ENCODE measurements at regions not wholly inside any gene's neighbourhood (a gene's known extent, or its start where the extent isn't known, plus 50 kb on each side); places are given as distances from the start of the nearest gene placed in this dataset.

GRCh38 chr16:64809876-64810629 lies 311.8 kb downstream of the CDH11 start:
- Mint-ChIP-seq H3K27ac (no peak overlapping the region), H3K4me1 (no peaks in the 10 kb centered on the region), H3K36me3 (peaks cover 0 to 2% (median 0%) of the 10 kb centered on the region in 3 donors), H3K27me3 (no peaks in the 10 kb centered on the region), H3K9me3 (peaks cover 10 to 39% (median 12%) of the 10 kb centered on the region in 5 donors), H3K4me3 (no peak overlapping the region)
- Histone ChIP-seq H3K27ac (ENCODE audit: low read depth, low read length) (no peak overlapping the region), H3K36me3 (ENCODE audit: insufficient read depth, low read length) (no peaks in the 10 kb centered on the region), H3K4me1 (ENCODE audit: insufficient read depth, low read length) (no peaks in the 10 kb centered on the region), H3K27me3 (ENCODE audit: insufficient read depth, low read length, poor library complexity, severe bottlenecking) (no peaks in the 10 kb centered on the region), H3K9me3 (ENCODE audit: low read length) (no peaks in the 10 kb centered on the region), H3K4me3 (ENCODE audit: low read length) (no peak overlapping the region)
- ChIA-PET POLR2A (no interaction called here), CTCF (no interaction called here)
- no peak for DNase-seq

DNA sequence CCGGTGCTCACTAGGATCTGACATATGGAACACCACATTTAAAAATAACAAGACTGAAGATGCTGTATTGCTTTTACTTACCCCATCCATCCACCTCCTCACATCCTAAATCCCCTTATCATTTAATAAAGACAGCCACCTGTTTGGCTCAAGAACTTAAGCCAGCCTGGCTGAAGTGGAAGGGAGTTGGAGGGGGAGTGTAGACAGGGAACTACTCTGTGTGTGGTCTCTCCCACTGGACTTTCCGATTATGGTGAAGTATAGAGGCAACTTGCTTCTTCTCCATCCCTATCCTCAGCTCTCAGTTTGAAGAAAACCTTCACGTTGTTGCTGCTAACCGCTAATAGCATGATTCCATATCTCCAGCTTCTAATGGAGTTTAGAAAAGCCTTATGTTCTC lies 313.4 kb downstream of the CDH11 start:
- CTCF ChIA-PET = no interaction called here
- POLR2A ChIA-PET = no interaction called here
- H3K27ac Mint-ChIP-seq = no peak overlapping the region

GRCh38 chr16:64791756-64792155 lies 330.1 kb downstream of the CDH11 start:
- Mint-ChIP-seq H3K4me3 (no peak overlapping the region), H3K27ac (no peak overlapping the region), H3K27me3 (no peaks in the 10 kb centered on the region), H3K9me3 (peaks cover 5 to 25% (median 15%) of the 10 kb centered on the region in 5 donors), H3K36me3 (no peaks in the 10 kb centered on the region), H3K4me1 (no peaks in the 10 kb centered on the region)
- Histone ChIP-seq H3K4me3 (ENCODE audit: low read length) (no peak overlapping the region), H3K27me3 (ENCODE audit: insufficient read depth, low read length, poor library complexity, severe bottlenecking) (no peaks in the 10 kb centered on the region), H3K4me1 (ENCODE audit: insufficient read depth, low read length) (no peaks in the 10 kb centered on the region), H3K9me3 (ENCODE audit: low read length) (no peaks in the 10 kb centered on the region), H3K36me3 (ENCODE audit: insufficient read depth, low read length) (no peaks in the 10 kb centered on the region), H3K27ac (ENCODE audit: low read depth, low read length) (no peak overlapping the region)
- POLR2A ChIA-PET = no interaction called here
- CTCF ChIA-PET = no interaction called here
- no peak for DNase-seq

More for the DNA sequence above, 313.4 kb downstream of the CDH11 start:
- Mint-ChIP-seq H3K27me3 (peaks cover 0 to 2% of the 10 kb centered on the region in 2 donors), H3K4me1 (no peaks in the 10 kb centered on the region), H3K9me3 (peaks cover 12 to 46% (median 14%) of the 10 kb centered on the region in 5 donors), H3K36me3 (peaks cover 0 to 2% (median 0%) of the 10 kb centered on the region in 3 donors), H3K4me3 (no peak overlapping the region)
- no peak overlapping the region for H3K27ac ChIP-seq (ENCODE audit: low read depth, low read length)
- no peak overlapping the region for H3K4me3 ChIP-seq (ENCODE audit: low read length)
- no peaks in the 10 kb centered on the region for H3K4me1 ChIP-seq (ENCODE audit: insufficient read depth, low read length)
- no peak for DNase-seq
- H3K27me3 ChIP-seq (ENCODE audit: insufficient read depth, low read length, poor library complexity, severe bottlenecking) = no peaks in the 10 kb centered on the region
- no peaks in the 10 kb centered on the region for H3K36me3 ChIP-seq (ENCODE audit: insufficient read depth, low read length)
- H3K9me3 ChIP-seq (ENCODE audit: low read length) = no peaks in the 10 kb centered on the region

GRCh38 chr16:64784635-64785034 lies 337.2 kb downstream of the CDH11 start:
- H3K36me3 Mint-ChIP-seq = no peaks in the 10 kb centered on the region
- no peaks in the 10 kb centered on the region for H3K36me3 ChIP-seq (ENCODE audit: insufficient read depth, low read length)
- H3K4me1 ChIP-seq (ENCODE audit: insufficient read depth, low read length) = no peaks in the 10 kb centered on the region
- ChIA-PET CTCF (no interaction called here), POLR2A (no interaction called here)
- no peak overlapping the region for H3K27ac ChIP-seq (ENCODE audit: low read depth, low read length)
- H3K27ac Mint-ChIP-seq = no peak overlapping the region
- no peaks in the 10 kb centered on the region for H3K27me3 ChIP-seq (ENCODE audit: insufficient read depth, low read length, poor library complexity, severe bottlenecking)
- H3K4me3 ChIP-seq (ENCODE audit: low read length) = no peak overlapping the region
- no peak for DNase-seq
- no peaks in the 10 kb centered on the region for H3K4me1 Mint-ChIP-seq
- no peaks in the 10 kb centered on the region for H3K27me3 Mint-ChIP-seq
- H3K9me3 Mint-ChIP-seq = peaks cover 7 to 32% (median 16%) of the 10 kb centered on the region in 5 donors
- H3K4me3 Mint-ChIP-seq = no peak overlapping the region
- no peaks in the 10 kb centered on the region for H3K9me3 ChIP-seq (ENCODE audit: low read length)

- Mint-ChIP-seq H3K9me3 (peaks cover 6 to 45% (median 15%) of the 10 kb centered on the region in 5 donors), H3K27me3 (no peaks in the 10 kb centered on the region), H3K4me1 (no peaks in the 10 kb centered on the region), H3K4me3 (no peak overlapping the region), H3K27ac (no peak overlapping the region), H3K36me3 (no peaks in the 10 kb centered on the region)
- Histone ChIP-seq H3K9me3 (ENCODE audit: low read length) (no peaks in the 10 kb centered on the region), H3K36me3 (ENCODE audit: insufficient read depth, low read length) (no peaks in the 10 kb centered on the region), H3K27me3 (ENCODE audit: insufficient read depth, low read length, poor library complexity, severe bottlenecking) (no peaks in the 10 kb centered on the region), H3K4me3 (ENCODE audit: low read length) (no peak overlapping the region), H3K4me1 (ENCODE audit: insufficient read depth, low read length) (no peaks in the 10 kb centered on the region), H3K27ac (ENCODE audit: low read depth, low read length) (no peak overlapping the region)
- CTCF ChIA-PET = no interaction called here
- no peak for DNase-seq
- POLR2A ChIA-PET = no interaction called here
Observed at GRCh38 chr16:64782484-64782883, 339.4 kb downstream of the CDH11 start.

- Histone ChIP-seq H3K27me3 (ENCODE audit: insufficient read depth, low read length, poor library complexity, severe bottlenecking) (no peaks in the 10 kb centered on the region), H3K4me3 (ENCODE audit: low read length) (no peak overlapping the region), H3K27ac (ENCODE audit: low read depth, low read length) (no peak overlapping the region), H3K36me3 (ENCODE audit: insufficient read depth, low read length) (no peaks in the 10 kb centered on the region), H3K9me3 (ENCODE audit: low read length) (no peaks in the 10 kb centered on the region), H3K4me1 (ENCODE audit: insufficient read depth, low read length) (no peaks in the 10 kb centered on the region)
- ChIA-PET POLR2A (no interaction called here), CTCF (no interaction called here)
- H3K36me3 Mint-ChIP-seq = no peaks in the 10 kb centered on the region
- no peak overlapping the region for H3K4me3 Mint-ChIP-seq
- H3K9me3 Mint-ChIP-seq = peaks cover 3 to 46% (median 17%) of the 10 kb centered on the region in 5 donors
- no peak for DNase-seq
- no peak overlapping the region for H3K27ac Mint-ChIP-seq
- no peaks in the 10 kb centered on the region for H3K4me1 Mint-ChIP-seq
- H3K27me3 Mint-ChIP-seq = no peaks in the 10 kb centered on the region
Observed at GRCh38 chr16:64780445-64780844, 341.4 kb downstream of the CDH11 start.

GRCh38 chr16:64778777-64779176 lies 343.1 kb downstream of the CDH11 start:
- H3K27ac Mint-ChIP-seq = no peak overlapping the region
- Histone ChIP-seq H3K27me3 (ENCODE audit: insufficient read depth, low read length, poor library complexity, severe bottlenecking) (no peaks in the 10 kb centered on the region), H3K36me3 (ENCODE audit: insufficient read depth, low read length) (no peaks in the 10 kb centered on the region), H3K4me1 (ENCODE audit: insufficient read depth, low read length) (no peaks in the 10 kb centered on the region), H3K27ac (ENCODE audit: low read depth, low read length) (no peak overlapping the region), H3K9me3 (ENCODE audit: low read length) (no peaks in the 10 kb centered on the region), H3K4me3 (ENCODE audit: low read length) (no peak overlapping the region)
- no peaks in the 10 kb centered on the region for H3K27me3 Mint-ChIP-seq
- no peak overlapping the region for H3K4me3 Mint-ChIP-seq
- DNase-seq = no peak
- CTCF ChIA-PET = no interaction called here
- POLR2A ChIA-PET = no interaction called here
- no peaks in the 10 kb centered on the region for H3K36me3 Mint-ChIP-seq
- peaks cover 5 to 46% (median 17%) of the 10 kb centered on the region in 5 donors for H3K9me3 Mint-ChIP-seq
- H3K4me1 Mint-ChIP-seq = no peaks in the 10 kb centered on the region

- Histone ChIP-seq H3K4me3 (ENCODE audit: low read length) (no peak overlapping the region), H3K4me1 (ENCODE audit: insufficient read depth, low read length) (no peaks in the 10 kb centered on the region), H3K27me3 (ENCODE audit: insufficient read depth, low read length, poor library complexity, severe bottlenecking) (no peaks in the 10 kb centered on the region), H3K27ac (ENCODE audit: low read depth, low read length) (no peak overlapping the region), H3K9me3 (ENCODE audit: low read length) (no peaks in the 10 kb centered on the region), H3K36me3 (ENCODE audit: insufficient read depth, low read length) (no peaks in the 10 kb centered on the region)
- peaks cover 2 to 19% (median 11%) of the 10 kb centered on the region in 5 donors for H3K9me3 Mint-ChIP-seq
- no peak overlapping the region for H3K27ac Mint-ChIP-seq
- no peaks in the 10 kb centered on the region for H3K36me3 Mint-ChIP-seq
- DNase-seq = no peak
- H3K4me1 Mint-ChIP-seq = no peaks in the 10 kb centered on the region
- CTCF ChIA-PET = no interaction called here
- POLR2A ChIA-PET = no interaction called here
- no peak overlapping the region for H3K4me3 Mint-ChIP-seq
- H3K27me3 Mint-ChIP-seq = no peaks in the 10 kb centered on the region
Observed at GRCh38 chr16:64773638-64774037, 348.2 kb downstream of the CDH11 start.

Measured in CD8-positive, alpha-beta memory T cell (primary cell).